Endothelial cell (in vitro differentiated cells): ENCODE measurements at regions not wholly inside any gene's neighbourhood (a gene's known extent, or its start where the extent isn't known, plus 50 kb on each side); places are given as distances from the start of the nearest gene placed in this dataset.

ENCODE experiments used
- DNase-seq: peaks from one replicate; pipeline ENCODE4 v3.0.0; 2021; ENCODE audit warnings: low spot score
- H3K27ac Mint-ChIP-seq: one replicate; pipeline ENCODE4 v1.8.0; 2021; ENCODE audit warnings: mixed read lengths, inconsistent platforms; ENCODE audit not compliant: unreplicated experiment
- H3K27me3 Mint-ChIP-seq: one replicate; pipeline ENCODE4 v1.8.0; 2021; ENCODE audit warnings: mild to moderate bottlenecking, moderate library complexity, mixed read lengths, inconsistent platforms; ENCODE audit not compliant: unreplicated experiment
- H3K36me3 Mint-ChIP-seq: one replicate; pipeline ENCODE4 v1.8.0; 2021; ENCODE audit warnings: mild to moderate bottlenecking, low read depth, mixed read lengths, inconsistent platforms; ENCODE audit not compliant: unreplicated experiment
- H3K4me1 Mint-ChIP-seq: one replicate; pipeline ENCODE4 v1.8.0; 2021; ENCODE audit warnings: mild to moderate bottlenecking, mixed read lengths, inconsistent platforms; ENCODE audit not compliant: unreplicated experiment
- H3K4me3 Mint-ChIP-seq: one replicate; pipeline ENCODE4 v1.8.0; 2021; ENCODE audit warnings: mild to moderate bottlenecking, mixed read lengths, inconsistent platforms; ENCODE audit not compliant: unreplicated experiment
- H3K9me3 Mint-ChIP-seq: one replicate; pipeline ENCODE4 v1.8.0; 2021; ENCODE audit warnings: mixed read lengths, inconsistent platforms; ENCODE audit not compliant: unreplicated experiment
- TF ChIP-seq, protein P1 (sequence below): fragments of 200-600 bp; sonication (generic); IDR thresholded peaks from one replicate; pipeline ENCODE4 v1.5.0; 2021; ENCODE audit warnings: antibody characterized with exemption; ENCODE audit not compliant: unreplicated experiment

DNA sequence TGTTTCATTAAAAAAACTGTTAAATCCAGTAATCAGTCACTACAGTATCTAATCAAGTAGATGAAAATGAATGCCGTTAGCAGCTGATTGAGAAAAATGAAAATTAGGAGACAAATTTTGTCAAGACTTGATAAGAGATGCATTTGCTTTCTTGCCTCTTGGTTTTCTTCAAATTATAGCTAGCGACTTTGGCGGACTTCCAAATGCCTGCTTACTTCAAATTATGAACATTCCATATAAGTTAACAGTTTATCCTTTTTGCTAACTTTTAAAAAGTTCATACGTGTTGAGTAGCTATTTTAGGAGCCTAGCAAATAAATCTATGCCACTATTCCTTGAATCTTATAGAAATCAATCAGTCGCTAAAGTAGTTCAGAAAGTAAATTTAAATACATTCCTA is 58.8 kb downstream of the PPP4R3C start:
- Mint-ChIP-seq H3K27ac (no peak overlapping the region), H3K4me1 (no peaks in the 10 kb centered on the region), H3K9me3 (no peaks in the 10 kb centered on the region), H3K36me3 (no peaks in the 10 kb centered on the region), H3K27me3 (peaks cover 1% of the 10 kb centered on the region), H3K4me3 (no peak overlapping the region)
- no peak for DNase-seq
- TF ChIP-seq, protein P1, sequence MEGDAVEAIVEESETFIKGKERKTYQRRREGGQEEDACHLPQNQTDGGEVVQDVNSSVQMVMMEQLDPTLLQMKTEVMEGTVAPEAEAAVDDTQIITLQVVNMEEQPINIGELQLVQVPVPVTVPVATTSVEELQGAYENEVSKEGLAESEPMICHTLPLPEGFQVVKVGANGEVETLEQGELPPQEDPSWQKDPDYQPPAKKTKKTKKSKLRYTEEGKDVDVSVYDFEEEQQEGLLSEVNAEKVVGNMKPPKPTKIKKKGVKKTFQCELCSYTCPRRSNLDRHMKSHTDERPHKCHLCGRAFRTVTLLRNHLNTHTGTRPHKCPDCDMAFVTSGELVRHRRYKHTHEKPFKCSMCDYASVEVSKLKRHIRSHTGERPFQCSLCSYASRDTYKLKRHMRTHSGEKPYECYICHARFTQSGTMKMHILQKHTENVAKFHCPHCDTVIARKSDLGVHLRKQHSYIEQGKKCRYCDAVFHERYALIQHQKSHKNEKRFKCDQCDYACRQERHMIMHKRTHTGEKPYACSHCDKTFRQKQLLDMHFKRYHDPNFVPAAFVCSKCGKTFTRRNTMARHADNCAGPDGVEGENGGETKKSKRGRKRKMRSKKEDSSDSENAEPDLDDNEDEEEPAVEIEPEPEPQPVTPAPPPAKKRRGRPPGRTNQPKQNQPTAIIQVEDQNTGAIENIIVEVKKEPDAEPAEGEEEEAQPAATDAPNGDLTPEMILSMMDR: no peak

GRCh38 chrX:27399146-27399456 is 64.0 kb downstream of the PPP4R3C start:
- no peaks in the 10 kb centered on the region for H3K9me3 Mint-ChIP-seq
- TF ChIP-seq, protein P1: no peak

GRCh38 chrX:27391623-27392022 is 71.5 kb downstream of the PPP4R3C start:
- TF ChIP-seq, protein P1: no peak
- Mint-ChIP-seq H3K27me3 (no peaks in the 10 kb centered on the region), H3K27ac (no peak overlapping the region), H3K4me1 (no peaks in the 10 kb centered on the region), H3K36me3 (no peaks in the 10 kb centered on the region), H3K9me3 (no peaks in the 10 kb centered on the region), H3K4me3 (no peak overlapping the region)
- DNase-seq: no peak

More at GRCh38 chrX:27399146-27399456, 64.0 kb downstream of the PPP4R3C start:
- DNase-seq: no peak
- Mint-ChIP-seq H3K27me3 (peaks cover 1% of the 10 kb centered on the region), H3K27ac (no peak overlapping the region), H3K36me3 (no peaks in the 10 kb centered on the region), H3K4me3 (no peak overlapping the region), H3K4me1 (no peaks in the 10 kb centered on the region)

DNA sequence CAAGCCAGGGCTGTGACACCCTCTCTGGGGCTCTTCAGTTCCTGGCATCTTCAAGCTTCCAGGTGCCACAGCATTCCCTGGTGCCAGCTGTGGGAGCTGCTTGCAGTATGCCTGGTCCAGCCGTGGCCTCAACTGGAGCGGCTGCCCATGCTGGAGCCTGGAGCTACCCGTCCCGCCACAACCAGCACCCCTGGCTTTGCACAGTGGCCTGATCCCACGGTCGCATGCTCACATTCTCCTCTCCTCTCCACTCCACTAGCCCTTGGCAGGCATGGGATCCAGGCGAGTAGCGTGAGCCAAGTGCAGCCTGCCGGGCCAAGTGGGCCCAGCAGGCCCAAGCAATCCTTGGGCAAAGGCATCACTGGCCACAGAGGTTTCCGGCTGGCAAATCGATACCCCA is 81.7 kb downstream of the PPP4R3C start:
- no peak for DNase-seq
- H3K9me3 Mint-ChIP-seq: no peaks in the 10 kb centered on the region
- H3K4me3 Mint-ChIP-seq: no peak overlapping the region
- TF ChIP-seq, protein P1: no peak
- no peaks in the 10 kb centered on the region for H3K27me3 Mint-ChIP-seq
- H3K36me3 Mint-ChIP-seq: peaks cover 2% of the 10 kb centered on the region
- no peak overlapping the region for H3K27ac Mint-ChIP-seq
- H3K4me1 Mint-ChIP-seq: no peaks in the 10 kb centered on the region

DNA sequence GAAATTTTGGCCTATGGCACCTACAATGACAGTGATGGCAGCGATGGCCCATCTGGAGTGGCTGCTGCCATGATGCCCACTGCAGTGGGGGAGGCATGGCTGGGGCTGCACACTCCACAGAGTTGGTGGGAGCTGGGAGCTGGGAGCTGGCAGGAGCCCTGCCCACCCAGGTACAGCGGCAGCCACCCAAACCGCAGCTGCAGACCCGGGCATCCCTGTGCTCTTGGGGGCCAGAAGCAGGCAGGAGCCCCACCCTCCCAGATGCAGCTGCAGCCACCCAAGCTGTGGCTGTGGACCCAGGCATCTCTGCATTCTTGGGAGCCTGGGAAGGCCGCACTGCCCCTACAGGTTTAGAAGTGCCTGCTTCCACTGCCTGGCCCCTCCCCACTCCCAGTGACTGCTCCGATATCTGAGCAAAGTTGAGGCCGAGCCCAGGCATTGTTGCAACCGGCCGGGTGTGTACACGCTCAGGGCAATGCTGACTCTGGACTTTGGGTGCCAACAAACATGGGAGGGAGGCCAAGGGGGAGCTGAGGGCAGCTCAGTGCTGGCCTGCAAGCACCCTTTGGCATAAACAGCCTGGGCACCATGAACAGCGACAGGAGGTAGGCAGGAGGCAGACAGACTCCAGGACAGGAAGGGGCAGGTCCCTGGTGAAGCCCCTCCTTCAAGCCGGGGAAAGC is 82.8 kb downstream of the PPP4R3C start:
- H3K27me3 Mint-ChIP-seq: no peaks in the 10 kb centered on the region
- no peak overlapping the region for H3K4me3 Mint-ChIP-seq
- DNase-seq: no peak
- no peaks in the 10 kb centered on the region for H3K4me1 Mint-ChIP-seq
- TF ChIP-seq, protein P1: no peak
- no peak overlapping the region for H3K27ac Mint-ChIP-seq
- peaks cover 2% of the 10 kb centered on the region for H3K36me3 Mint-ChIP-seq
- no peaks in the 10 kb centered on the region for H3K9me3 Mint-ChIP-seq
